ENCODE measurements at regions not wholly inside any gene's neighbourhood (a gene's known extent, or its start where the extent isn't known, plus 50 kb on each side); places are given as distances from the start of the nearest gene placed in this dataset.
A peak's percentile ranks its signal among the peaks of the same experiment; 100 is the strongest.

- TF ChIP-seq, protein P1, sequence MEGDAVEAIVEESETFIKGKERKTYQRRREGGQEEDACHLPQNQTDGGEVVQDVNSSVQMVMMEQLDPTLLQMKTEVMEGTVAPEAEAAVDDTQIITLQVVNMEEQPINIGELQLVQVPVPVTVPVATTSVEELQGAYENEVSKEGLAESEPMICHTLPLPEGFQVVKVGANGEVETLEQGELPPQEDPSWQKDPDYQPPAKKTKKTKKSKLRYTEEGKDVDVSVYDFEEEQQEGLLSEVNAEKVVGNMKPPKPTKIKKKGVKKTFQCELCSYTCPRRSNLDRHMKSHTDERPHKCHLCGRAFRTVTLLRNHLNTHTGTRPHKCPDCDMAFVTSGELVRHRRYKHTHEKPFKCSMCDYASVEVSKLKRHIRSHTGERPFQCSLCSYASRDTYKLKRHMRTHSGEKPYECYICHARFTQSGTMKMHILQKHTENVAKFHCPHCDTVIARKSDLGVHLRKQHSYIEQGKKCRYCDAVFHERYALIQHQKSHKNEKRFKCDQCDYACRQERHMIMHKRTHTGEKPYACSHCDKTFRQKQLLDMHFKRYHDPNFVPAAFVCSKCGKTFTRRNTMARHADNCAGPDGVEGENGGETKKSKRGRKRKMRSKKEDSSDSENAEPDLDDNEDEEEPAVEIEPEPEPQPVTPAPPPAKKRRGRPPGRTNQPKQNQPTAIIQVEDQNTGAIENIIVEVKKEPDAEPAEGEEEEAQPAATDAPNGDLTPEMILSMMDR (IDR thresholded peaks at IDR 0.05; ENCODE audit: extremely low read depth in 1 of 2, insufficient read depth in 1 of 2, low read depth in 1 of 2, low read length in 2 of 2): no peak
- TF ChIP-seq POLR2AphosphoS5 (IDR thresholded peaks at IDR 0.05; ENCODE audit: insufficient read depth, low read depth, low read length) (no peak), POLR2A (IDR thresholded peaks at IDR 0.05; ENCODE audit: low read depth, low read length) (no peak), EZH2 (IDR thresholded peaks at IDR 0.05; ENCODE audit: borderline replicate concordance, low read depth, low read length, severe bottlenecking) (no peak), FOS (IDR thresholded peaks at IDR 0.05; ENCODE audit: borderline replicate concordance, insufficient read depth, low read length) (peak; percentile 61)
- H3K9ac ChIP-seq (replicated peaks; ENCODE audit: extremely low read depth, insufficient read depth, low read length): no peak overlapping the region
- H3K4me3 ChIP-seq (replicated peaks in 1 of 3; ENCODE audit: insufficient read depth in 1 of 3, low read depth in 1 of 3, low read length in 3 of 3): no peak overlapping the region
- FAIRE-seq (no peak), DNase-seq (ENCODE audit: low read depth, low spot score) (no peak)
- intact Hi-C loops (cut with micrococcal nuclease): no loop called here
- no peaks in the 10 kb centered on the region for H3K36me3 ChIP-seq (ENCODE audit: control insufficient read depth in 2 of 2, extremely low read depth in 1 of 2, insufficient read depth in 2 of 2, low read length in 2 of 2)
- CTCF ChIA-PET: interaction anchor here (1.8 kb wide), 1 partner anchor 11 kb away, joined by 5 read pairs; no protein-coding TSS in a partner anchor
- peaks cover 16% of the 10 kb centered on the region for H3K4me1 ChIP-seq (ENCODE audit: control insufficient read depth, extremely low read depth, insufficient read depth, low read length)
- H3K79me2 ChIP-seq (ENCODE audit: control insufficient read depth, insufficient read depth, low read length): no peaks in the 10 kb centered on the region
- H3K27me3 ChIP-seq (ENCODE audit: control insufficient read depth in 2 of 2, insufficient read depth in 2 of 2, low read length in 2 of 2): no peaks in the 10 kb centered on the region
- no peak overlapping the region for H3K4me2 ChIP-seq (ENCODE audit: insufficient read depth, low read length)
- H4K20me1 ChIP-seq (replicated peaks; ENCODE audit: control insufficient read depth, extremely low read depth, insufficient read depth, low read length): no peaks in the 10 kb centered on the region
- H3K9me3 ChIP-seq (replicated peaks; ENCODE audit: control insufficient read depth, insufficient read depth, low read length): no peaks in the 10 kb centered on the region
- no peak overlapping the region for H3K27ac ChIP-seq (ENCODE audit: insufficient read depth, low read depth, low read length)
- BruUV-seq (replicated peaks): no TSS peak
- no peaks in the 10 kb centered on the region for H3K9me1 ChIP-seq (replicated peaks; ENCODE audit: control insufficient read depth, extremely low read depth, insufficient read depth, low read length)
- dilution Hi-C loops (cut with MboI; ENCODE audit: extremely low pct_ligation_motif_present, low sequenced_read_pairs): no loop called here
- H2AFZ ChIP-seq (ENCODE audit: low read depth, low read length): no peak overlapping the region
- POLR2A ChIA-PET: no interaction called here
Measured at GRCh38 chr6:113365191-113365590, 492.0 kb upstream of the MARCKS start.

- H4K20me1 ChIP-seq (replicated peaks; ENCODE audit: control insufficient read depth, extremely low read depth, insufficient read depth, low read length): no peaks in the 10 kb centered on the region
- no peaks in the 10 kb centered on the region for H3K9me3 ChIP-seq (replicated peaks; ENCODE audit: control insufficient read depth, insufficient read depth, low read length)
- ChIA-PET CTCF (no interaction called here), POLR2A (no interaction called here)
- H3K27me3 ChIP-seq (ENCODE audit: control insufficient read depth in 2 of 2, insufficient read depth in 2 of 2, low read length in 2 of 2): no peaks in the 10 kb centered on the region
- no TSS peak for BruUV-seq (replicated peaks)
- DNase-seq (ENCODE audit: low read depth, low spot score): no peak
- no peak for FAIRE-seq
- H3K4me3 ChIP-seq (replicated peaks in 1 of 3; ENCODE audit: insufficient read depth in 1 of 3, low read depth in 1 of 3, low read length in 3 of 3): no peak overlapping the region
- no peaks in the 10 kb centered on the region for H3K36me3 ChIP-seq (ENCODE audit: control insufficient read depth in 2 of 2, extremely low read depth in 1 of 2, insufficient read depth in 2 of 2, low read length in 2 of 2)
- no peaks in the 10 kb centered on the region for H3K9me1 ChIP-seq (replicated peaks; ENCODE audit: control insufficient read depth, extremely low read depth, insufficient read depth, low read length)
- no peak overlapping the region for H3K9ac ChIP-seq (replicated peaks; ENCODE audit: extremely low read depth, insufficient read depth, low read length)
- no peak overlapping the region for H2AFZ ChIP-seq (ENCODE audit: low read depth, low read length)
- TF ChIP-seq EZH2 (IDR thresholded peaks at IDR 0.05; ENCODE audit: borderline replicate concordance, low read depth, low read length, severe bottlenecking) (no peak), MAX (IDR thresholded peaks at IDR 0.05; ENCODE audit: insufficient read depth, insufficient read length) (no peak), POLR2A (IDR thresholded peaks at IDR 0.05; ENCODE audit: low read depth, low read length) (no peak), JUN (IDR thresholded peaks at IDR 0.05; ENCODE audit: borderline replicate concordance, insufficient read depth, insufficient read length, low read depth) (no peak), FOS (IDR thresholded peaks at IDR 0.05; ENCODE audit: borderline replicate concordance, insufficient read depth, low read length) (no peak), POLR2AphosphoS5 (IDR thresholded peaks at IDR 0.05; ENCODE audit: insufficient read depth, low read depth, low read length) (no peak), MYC (IDR thresholded peaks at IDR 0.05; ENCODE audit: low read depth, low read length) (no peak), GATA2 (IDR thresholded peaks at IDR 0.05; ENCODE audit: insufficient read depth, insufficient read length, low read depth, low read length) (no peak)
- TF ChIP-seq, protein P1 (IDR thresholded peaks at IDR 0.05; ENCODE audit: extremely low read depth in 1 of 2, insufficient read depth in 1 of 2, low read depth in 1 of 2, low read length in 2 of 2): no peak
- peaks cover 5% of the 10 kb centered on the region for H3K4me1 ChIP-seq (ENCODE audit: control insufficient read depth, extremely low read depth, insufficient read depth, low read length)
- H3K4me2 ChIP-seq (ENCODE audit: insufficient read depth, low read length): no peak overlapping the region
- H3K79me2 ChIP-seq (ENCODE audit: control insufficient read depth, insufficient read depth, low read length): no peaks in the 10 kb centered on the region
- intact Hi-C loops (cut with micrococcal nuclease): no loop called here
- H3K27ac ChIP-seq (ENCODE audit: insufficient read depth, low read depth, low read length): no peak overlapping the region
- dilution Hi-C loops (cut with MboI; ENCODE audit: extremely low pct_ligation_motif_present, low sequenced_read_pairs): no loop called here
Measured at GRCh38 chr6:113366505-113366904, 490.6 kb upstream of the MARCKS start.

Measured in endothelial cell of umbilical vein (primary cell).